D341Med (cell line): ENCODE measurements at regions not wholly inside any gene's neighbourhood (a gene's known extent, or its start where the extent isn't known, plus 50 kb on each side); places are given as distances from the start of the nearest gene placed in this dataset.

Experiments
- DNase-seq: peaks from one replicate; pipeline ENCODE4 v3.0.0; 2012; ENCODE audit warnings: low spot score

- DNase-seq: no peak
These were observed 538.6 kb downstream of the TNS3 start for GRCh38 chr7:47043304-47043703.

- no peak for DNase-seq
These were observed 539.2 kb downstream of the TNS3 start for GRCh38 chr7:47042669-47043068.

- DNase-seq: no peak
These were observed 541.0 kb downstream of the TNS3 start for GRCh38 chr7:47040795-47041347.

GRCh38 chr7:47039904-47040303 lies 542.0 kb downstream of the TNS3 start:
- no peak for DNase-seq

- no peak for DNase-seq
These were observed 542.7 kb downstream of the TNS3 start for GRCh38 chr7:47039089-47039648.

- no peak for DNase-seq
These were observed 543.3 kb downstream of the TNS3 start for GRCh38 chr7:47038621-47039020.

- no peak for DNase-seq
These were observed 544.3 kb downstream of the TNS3 start for GRCh38 chr7:47037607-47038006.

GRCh38 chr7:47036909-47037308 lies 545.0 kb downstream of the TNS3 start:
- DNase-seq: no peak

- no peak for DNase-seq
These were observed 546.4 kb downstream of the TNS3 start for GRCh38 chr7:47035522-47035921.

GRCh38 chr7:47034180-47034579 lies 547.7 kb downstream of the TNS3 start:
- DNase-seq: no peak

GRCh38 chr7:47032536-47032908 lies 549.4 kb downstream of the TNS3 start:
- DNase-seq: no peak

GRCh38 chr7:47031786-47032535 lies 550.0 kb downstream of the TNS3 start:
- DNase-seq: no peak

GRCh38 chr7:47028284-47028683 lies 553.6 kb downstream of the TNS3 start:
- DNase-seq: no peak

GRCh38 chr7:47027695-47028240 lies 554.1 kb downstream of the TNS3 start:
- no peak for DNase-seq

- no peak for DNase-seq
These were observed 555.0 kb downstream of the TNS3 start for GRCh38 chr7:47026780-47027361.

- DNase-seq: no peak
These were observed 556.9 kb downstream of the TNS3 start for GRCh38 chr7:47024991-47025390.

GRCh38 chr7:47008461-47008860 lies 573.5 kb downstream of the TNS3 start:
- no peak for DNase-seq

GRCh38 chr7:47007471-47007870 lies 574.4 kb downstream of the TNS3 start:
- no peak for DNase-seq

- no peak for DNase-seq
These were observed 581.4 kb downstream of the TNS3 start for GRCh38 chr7:47000561-47000960.

GRCh38 chr7:46999866-47000265 lies 582.0 kb downstream of the TNS3 start:
- DNase-seq: no peak

- no peak for DNase-seq
These were observed 584.9 kb downstream of the TNS3 start for GRCh38 chr7:46996972-46997371.

- no peak for DNase-seq
These were observed 588.5 kb downstream of the TNS3 start for GRCh38 chr7:46993396-46993795.

GRCh38 chr7:46990761-46991160 lies 591.1 kb downstream of the TNS3 start:
- no peak for DNase-seq
